Ovary (tissue), 3 donors: ENCODE measurements at regions not wholly inside any gene's neighbourhood (a gene's known extent, or its start where the extent isn't known, plus 50 kb on each side); places are given as distances from the start of the nearest gene placed in this dataset.

Source experiments
- EP300 ChIP-seq: sonication (generic); formaldehyde crosslinking; IDR thresholded peaks from one replicate; pipeline ENCODE4 v1.6.1; 2017; ENCODE audit warnings: antibody characterized with exemption
- POLR2A ChIP-seq: fragments of 450-650 bp; IDR thresholded peaks from one replicate; pipeline ENCODE4 v1.6.1; 2017; ENCODE audit warnings: antibody characterized with exemption, mild to moderate bottlenecking, moderate library complexity
- TF ChIP-seq, protein P1 (sequence below), 3 donors: fragments of 450-650 bp in 2 of 3; fragments of 200-600 bp in 1 of 3; IDR thresholded peaks; one replicate each; pipeline versions ENCODE4 v1.5.1 to v1.8.0; 2016 to 2022; ENCODE audit warnings: antibody characterized with exemption in 3 of 3, mild to moderate bottlenecking in 1 of 3
- donor health status: DM: no; HTN: no; CAD: no.

DNA sequence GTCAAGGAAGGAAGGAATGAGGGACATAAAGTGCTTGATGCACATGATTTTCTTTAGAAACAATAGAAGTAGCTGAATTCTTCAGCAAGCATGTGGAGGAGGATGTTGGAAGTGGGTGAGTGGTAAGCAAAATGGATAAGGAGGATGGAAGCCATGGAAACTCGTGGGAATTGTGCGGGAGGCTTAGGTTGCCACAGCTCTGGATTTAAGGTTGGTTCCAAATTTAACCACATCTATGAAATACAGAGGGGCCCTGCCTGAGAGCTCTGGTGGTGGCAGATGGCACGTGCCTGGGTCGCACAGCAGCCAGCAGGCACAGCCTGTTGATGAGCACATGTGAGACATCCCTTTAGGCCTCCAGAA lies 284.7 kb downstream of the SMARCA2 start:
- TF ChIP-seq POLR2A (no peak), EP300 (no peak)
- TF ChIP-seq, protein P1, sequence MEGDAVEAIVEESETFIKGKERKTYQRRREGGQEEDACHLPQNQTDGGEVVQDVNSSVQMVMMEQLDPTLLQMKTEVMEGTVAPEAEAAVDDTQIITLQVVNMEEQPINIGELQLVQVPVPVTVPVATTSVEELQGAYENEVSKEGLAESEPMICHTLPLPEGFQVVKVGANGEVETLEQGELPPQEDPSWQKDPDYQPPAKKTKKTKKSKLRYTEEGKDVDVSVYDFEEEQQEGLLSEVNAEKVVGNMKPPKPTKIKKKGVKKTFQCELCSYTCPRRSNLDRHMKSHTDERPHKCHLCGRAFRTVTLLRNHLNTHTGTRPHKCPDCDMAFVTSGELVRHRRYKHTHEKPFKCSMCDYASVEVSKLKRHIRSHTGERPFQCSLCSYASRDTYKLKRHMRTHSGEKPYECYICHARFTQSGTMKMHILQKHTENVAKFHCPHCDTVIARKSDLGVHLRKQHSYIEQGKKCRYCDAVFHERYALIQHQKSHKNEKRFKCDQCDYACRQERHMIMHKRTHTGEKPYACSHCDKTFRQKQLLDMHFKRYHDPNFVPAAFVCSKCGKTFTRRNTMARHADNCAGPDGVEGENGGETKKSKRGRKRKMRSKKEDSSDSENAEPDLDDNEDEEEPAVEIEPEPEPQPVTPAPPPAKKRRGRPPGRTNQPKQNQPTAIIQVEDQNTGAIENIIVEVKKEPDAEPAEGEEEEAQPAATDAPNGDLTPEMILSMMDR (IDR thresholded peaks at IDR 0.05): no peak
